ENCODE measurements at regions not wholly inside any gene's neighbourhood (a gene's known extent, or its start where the extent isn't known, plus 50 kb on each side); places are given as distances from the start of the nearest gene placed in this dataset.

GRCh38 chr3:6242104-6242503, 618.8 kb upstream of the GRM7 start:
- TF ChIP-seq CTCF (IDR thresholded peaks at IDR 0.05), result no peak
- no peaks in the 10 kb centered on the region for H3K9me3 ChIP-seq

GRCh38 chr3:6248528-6248927, 612.4 kb upstream of the GRM7 start:
- Histone ChIP-seq H3K9me3 (no peaks in the 10 kb centered on the region), H3K27me3 (ENCODE audit: low read depth) (no peaks in the 10 kb centered on the region), H3K4me1 (no peaks in the 10 kb centered on the region), H3K4me3 (no peak overlapping the region), H3K36me3 (no peaks in the 10 kb centered on the region), H3K27ac (no peak overlapping the region)
- ATAC-seq, result no peak
- intact Hi-C loops (cut with DNase I), result no loop called here
- no peak for DNase-seq
- TF ChIP-seq CTCF (IDR thresholded peaks at IDR 0.05), result no peak

More at GRCh38 chr3:6242104-6242503, 618.8 kb upstream of the GRM7 start:
- Histone ChIP-seq H3K27ac (no peak overlapping the region), H3K4me3 (no peak overlapping the region), H3K36me3 (no peaks in the 10 kb centered on the region), H3K4me1 (no peaks in the 10 kb centered on the region), H3K27me3 (ENCODE audit: low read depth) (no peaks in the 10 kb centered on the region)
- intact Hi-C loops (cut with DNase I), result no loop called here
- DNase-seq (no peak), ATAC-seq (no peak)

GRCh38 chr3:6249679-6250078, 611.2 kb upstream of the GRM7 start:
- ATAC-seq (no peak), DNase-seq (no peak)
- Histone ChIP-seq H3K27ac (no peak overlapping the region), H3K4me1 (no peaks in the 10 kb centered on the region), H3K4me3 (no peak overlapping the region), H3K27me3 (ENCODE audit: low read depth) (no peaks in the 10 kb centered on the region), H3K36me3 (no peaks in the 10 kb centered on the region), H3K9me3 (no peaks in the 10 kb centered on the region)
- intact Hi-C loops (cut with DNase I), result no loop called here
- no peak for TF ChIP-seq CTCF (IDR thresholded peaks at IDR 0.05)

- ATAC-seq, result no peak
- Histone ChIP-seq H3K36me3 (no peaks in the 10 kb centered on the region), H3K4me1 (no peaks in the 10 kb centered on the region), H3K4me3 (no peak overlapping the region), H3K27me3 (ENCODE audit: low read depth) (no peaks in the 10 kb centered on the region), H3K9me3 (no peaks in the 10 kb centered on the region), H3K27ac (no peak overlapping the region)
- intact Hi-C loops (cut with DNase I), result no loop called here
- no peak for TF ChIP-seq CTCF (IDR thresholded peaks at IDR 0.05)
- no peak for DNase-seq
Observed at GRCh38 chr3:6250167-6250566, 610.7 kb upstream of the GRM7 start.

GRCh38 chr3:6251612-6252400, 609.1 kb upstream of the GRM7 start:
- Histone ChIP-seq H3K4me3 (no peak overlapping the region), H3K27ac (no peak overlapping the region), H3K27me3 (ENCODE audit: low read depth) (no peaks in the 10 kb centered on the region), H3K9me3 (no peaks in the 10 kb centered on the region), H3K36me3 (no peaks in the 10 kb centered on the region), H3K4me1 (no peaks in the 10 kb centered on the region)
- TF ChIP-seq CTCF (IDR thresholded peaks at IDR 0.05), result no peak
- intact Hi-C loops (cut with DNase I), result no loop called here
- no peak for DNase-seq
- ATAC-seq, result no peak
